ENCODE measurements at regions not wholly inside any gene's neighbourhood (a gene's known extent, or its start where the extent isn't known, plus 50 kb on each side); places are given as distances from the start of the nearest gene placed in this dataset.

- no peak overlapping the region for H3K4me3 Mint-ChIP-seq (ENCODE audit: unreplicated experiment)
- no peaks in the 10 kb centered on the region for H3K36me3 Mint-ChIP-seq (ENCODE audit: low read depth)
- no peak overlapping the region for H3K27ac Mint-ChIP-seq (ENCODE audit: unreplicated experiment)
- no peak for TF ChIP-seq CTCF (IDR thresholded peaks at IDR 0.05)
- peaks cover 9% of the 10 kb centered on the region for H3K9me3 Mint-ChIP-seq (ENCODE audit: low read depth)
- H3K4me1 Mint-ChIP-seq (ENCODE audit: low read depth), result peaks cover 3% of the 10 kb centered on the region
- no peaks in the 10 kb centered on the region for H3K27me3 Mint-ChIP-seq (ENCODE audit: low read depth)
- no peak for DNase-seq (ENCODE audit: low spot score)
Measured at GRCh38 chr6:4543596-4543995, 232.6 kb upstream of the CDYL start.

DNA sequence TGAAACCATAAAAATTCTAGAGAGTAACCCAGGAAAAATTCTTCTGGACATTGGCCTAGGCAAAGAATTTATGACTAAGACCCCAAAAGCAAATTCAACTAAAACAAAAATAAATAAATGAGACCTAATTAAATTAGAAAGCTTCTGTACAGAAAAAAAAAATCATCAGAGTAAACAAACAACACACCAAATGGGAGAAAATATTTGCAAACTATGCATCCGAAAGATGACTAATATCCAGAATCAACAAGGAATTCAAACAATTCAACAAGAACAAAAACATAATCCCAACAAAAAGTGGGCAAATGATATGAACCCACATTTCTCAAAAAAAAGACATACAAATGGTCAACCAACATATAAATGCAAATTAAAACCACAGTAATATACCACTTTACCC is 242.6 kb upstream of the CDYL start:
- no peak for DNase-seq (ENCODE audit: low spot score)
- no peak for TF ChIP-seq CTCF (IDR thresholded peaks at IDR 0.05)
- no peaks in the 10 kb centered on the region for H3K27me3 Mint-ChIP-seq (ENCODE audit: low read depth)
- peaks cover 48% of the 10 kb centered on the region for H3K9me3 Mint-ChIP-seq (ENCODE audit: low read depth)
- H3K27ac Mint-ChIP-seq (ENCODE audit: unreplicated experiment), result no peak overlapping the region
- H3K4me1 Mint-ChIP-seq (ENCODE audit: low read depth), result peaks cover 3% of the 10 kb centered on the region
- H3K4me3 Mint-ChIP-seq (ENCODE audit: unreplicated experiment), result no peak overlapping the region
- H3K36me3 Mint-ChIP-seq (ENCODE audit: low read depth), result peaks cover 22% of the 10 kb centered on the region

DNA sequence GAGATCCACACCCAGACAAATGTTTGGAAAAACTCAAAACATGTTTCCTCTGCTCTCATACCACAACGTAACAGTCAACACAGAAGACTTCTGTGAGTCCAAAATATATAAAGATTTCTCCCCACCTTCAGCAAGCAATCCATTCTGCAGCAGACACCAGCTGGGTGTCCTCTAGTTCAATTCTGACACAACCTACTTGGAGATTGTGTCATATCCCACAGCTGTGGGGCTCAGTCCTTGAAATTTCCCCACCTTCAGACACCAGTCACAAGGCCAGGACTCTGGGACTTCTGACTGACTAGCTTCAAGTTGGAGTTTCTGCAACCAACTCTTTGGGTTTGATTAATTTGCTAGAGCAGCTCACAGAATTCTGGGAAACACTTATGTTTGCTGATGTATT is 244.8 kb upstream of the CDYL start:
- no peak for DNase-seq (ENCODE audit: low spot score)
- Mint-ChIP-seq H3K36me3 (ENCODE audit: low read depth) (peaks cover 20% of the 10 kb centered on the region), H3K27ac (ENCODE audit: unreplicated experiment) (no peak overlapping the region)

DNA sequence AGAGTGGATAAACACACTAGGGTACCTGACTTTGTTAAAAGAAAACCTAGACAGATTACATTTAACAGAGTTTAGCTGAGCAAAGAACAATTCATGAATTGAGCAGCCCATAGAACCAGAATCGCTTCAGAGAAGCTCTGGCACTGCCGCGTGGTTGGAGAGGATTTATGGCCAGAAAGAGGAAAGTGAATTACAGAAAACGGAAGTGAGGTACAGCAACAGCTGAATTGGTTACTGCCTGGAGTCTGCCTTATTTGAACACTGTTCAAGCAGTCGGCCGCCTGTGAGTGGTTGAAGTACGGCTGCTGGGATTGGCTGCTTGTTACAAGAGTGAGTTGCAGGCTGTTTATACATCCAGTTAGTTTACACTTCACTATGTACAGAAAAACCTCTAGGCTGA is 253.8 kb upstream of the CDYL start:
- H3K36me3 Mint-ChIP-seq (ENCODE audit: low read depth), result peaks cover 7% of the 10 kb centered on the region
- H3K9me3 Mint-ChIP-seq (ENCODE audit: low read depth), result peaks cover 10% of the 10 kb centered on the region
- no peak overlapping the region for H3K27ac Mint-ChIP-seq (ENCODE audit: unreplicated experiment)
- no peak overlapping the region for H3K4me3 Mint-ChIP-seq (ENCODE audit: unreplicated experiment)
- DNase-seq (ENCODE audit: low spot score), result no peak
- no peak for TF ChIP-seq CTCF (IDR thresholded peaks at IDR 0.05)
- H3K4me1 Mint-ChIP-seq (ENCODE audit: low read depth), result no peaks in the 10 kb centered on the region
- H3K27me3 Mint-ChIP-seq (ENCODE audit: low read depth), result peaks cover 13% of the 10 kb centered on the region

More for the DNA sequence above, 244.8 kb upstream of the CDYL start:
- no peak overlapping the region for H3K4me3 Mint-ChIP-seq (ENCODE audit: unreplicated experiment)
- TF ChIP-seq CTCF (IDR thresholded peaks at IDR 0.05), result no peak
- peaks cover 3% of the 10 kb centered on the region for H3K4me1 Mint-ChIP-seq (ENCODE audit: low read depth)
- no peaks in the 10 kb centered on the region for H3K27me3 Mint-ChIP-seq (ENCODE audit: low read depth)
- peaks cover 48% of the 10 kb centered on the region for H3K9me3 Mint-ChIP-seq (ENCODE audit: low read depth)

DNA sequence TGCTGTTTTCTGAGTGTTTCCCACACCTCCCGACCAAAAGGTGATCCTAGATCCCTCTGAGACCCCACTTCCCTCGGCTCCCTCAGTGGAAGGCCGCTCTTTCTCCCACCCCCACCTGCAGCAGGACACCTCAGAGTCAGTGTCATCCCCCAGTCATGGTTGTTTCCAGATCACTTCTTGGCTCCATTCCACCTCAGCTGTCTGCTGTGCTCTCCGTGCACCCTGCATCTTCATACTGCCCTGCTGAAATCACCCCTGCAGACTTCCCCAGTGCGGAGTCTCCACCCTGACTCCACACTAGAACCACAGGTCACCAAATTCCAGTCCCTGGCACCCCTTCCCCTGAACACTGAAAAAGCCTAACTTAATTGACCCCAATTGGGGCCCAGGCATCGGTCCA is 255.1 kb upstream of the CDYL start:
- no peak for TF ChIP-seq CTCF (IDR thresholded peaks at IDR 0.05)
- Mint-ChIP-seq H3K4me1 (ENCODE audit: low read depth) (no peaks in the 10 kb centered on the region), H3K27me3 (ENCODE audit: low read depth) (peaks cover 13% of the 10 kb centered on the region), H3K27ac (ENCODE audit: unreplicated experiment) (no peak overlapping the region), H3K4me3 (ENCODE audit: unreplicated experiment) (no peak overlapping the region), H3K9me3 (ENCODE audit: low read depth) (peaks cover 6% of the 10 kb centered on the region), H3K36me3 (ENCODE audit: low read depth) (peaks cover 5% of the 10 kb centered on the region)
- DNase-seq (ENCODE audit: low spot score), result no peak

Measured in chondrocyte (in vitro differentiated cells).